NCI-H446 (cell line): ENCODE measurements at regions not wholly inside any gene's neighbourhood (a gene's known extent, or its start where the extent isn't known, plus 50 kb on each side); places are given as distances from the start of the nearest gene placed in this dataset.

ENCODE experiments used
- DNase-seq, 2 experiments: peaks; one replicate each; lab custom pipeline; 2025; lab: John Stamatoyannopoulos, UW

GRCh38 chr1:59055908-59056719 is 240.8 kb upstream of the FGGY start:
- DNase-seq, result no peak

GRCh38 chr1:59057211-59057694 is 239.6 kb upstream of the FGGY start:
- DNase-seq, result no peak

- DNase-seq, result no peak
These were observed 239.1 kb upstream of the FGGY start for GRCh38 chr1:59057796-59058195.

- DNase-seq, result no peak
These were observed 238.0 kb upstream of the FGGY start for GRCh38 chr1:59058665-59059439.

GRCh38 chr1:59061876-59062275 is 235.0 kb upstream of the FGGY start:
- peak in 1 of 2 experiments; percentile 34 for DNase-seq

GRCh38 chr1:59062743-59063142 is 234.2 kb upstream of the FGGY start:
- no peak for DNase-seq

GRCh38 chr1:59063501-59063900 is 233.4 kb upstream of the FGGY start:
- DNase-seq, result no peak

GRCh38 chr1:59064592-59064991 is 232.3 kb upstream of the FGGY start:
- no peak for DNase-seq

- no peak for DNase-seq
These were observed 230.7 kb upstream of the FGGY start for GRCh38 chr1:59066236-59066635.

GRCh38 chr1:59070610-59071009 is 226.3 kb upstream of the FGGY start:
- no peak for DNase-seq

- DNase-seq, result no peak
These were observed 225.6 kb upstream of the FGGY start for GRCh38 chr1:59071289-59071688.

- DNase-seq, result no peak
These were observed 224.9 kb upstream of the FGGY start for GRCh38 chr1:59071876-59072582.

- no peak for DNase-seq
These were observed 224.3 kb upstream of the FGGY start for GRCh38 chr1:59072583-59072947.

GRCh38 chr1:59074598-59074997 is 222.3 kb upstream of the FGGY start:
- no peak for DNase-seq

- DNase-seq, result no peak
These were observed 221.9 kb upstream of the FGGY start for GRCh38 chr1:59075021-59075420.

- DNase-seq, result no peak
These were observed 220.3 kb upstream of the FGGY start for GRCh38 chr1:59076612-59077011.

- DNase-seq, result no peak
These were observed 219.3 kb upstream of the FGGY start for GRCh38 chr1:59077466-59078069.

- no peak for DNase-seq
These were observed 218.7 kb upstream of the FGGY start for GRCh38 chr1:59078070-59078800.

- no peak for DNase-seq
These were observed 218.0 kb upstream of the FGGY start for GRCh38 chr1:59078866-59079265.

- DNase-seq, result no peak
These were observed 217.3 kb upstream of the FGGY start for GRCh38 chr1:59079434-59080140.

- DNase-seq, result no peak
These were observed 215.7 kb upstream of the FGGY start for GRCh38 chr1:59081181-59081580.
